T-helper 1 cell treated with Interleukin-12 subunit alpha and Interleukin-12 subunit beta and Interleukin-4 antibody, amounts not matched to agents 30 μg/mL and 1 μg/mL, for 36 hours (primary cell): ENCODE measurements at regions not wholly inside any gene's neighbourhood (a gene's known extent, or its start where the extent isn't known, plus 50 kb on each side); places are given as distances from the start of the nearest gene placed in this dataset.
"Not testable (repeated sequence)": the region's sequence is repeated elsewhere in the genome, so short reads cannot be mapped to it uniquely, and the experiment has no call there.

ENCODE experiments used
- H3K27ac Mint-ChIP-seq: one replicate; pipeline ENCODE4 v1.8.0; 2021; ENCODE audit warnings: mild to moderate bottlenecking, mixed read lengths
- H3K27me3 Mint-ChIP-seq: one replicate; pipeline ENCODE4 v1.8.0; 2021; ENCODE audit warnings: low read depth, mixed read lengths
- H3K36me3 Mint-ChIP-seq: one replicate; pipeline ENCODE4 v1.8.0; 2021; ENCODE audit warnings: low read depth, mixed read lengths
- H3K4me1 Mint-ChIP-seq: one replicate; pipeline ENCODE4 v1.8.0; 2021; ENCODE audit warnings: low read depth, mixed read lengths
- H3K4me3 Mint-ChIP-seq: one replicate; pipeline ENCODE4 v1.8.0; 2021; ENCODE audit warnings: mild to moderate bottlenecking, moderate library complexity, mixed read lengths
- H3K9me3 Mint-ChIP-seq: one replicate; pipeline ENCODE4 v1.8.0; 2021; ENCODE audit warnings: mixed read lengths

- no peaks in the 10 kb centered on the region for H3K4me1 Mint-ChIP-seq
- no peaks in the 10 kb centered on the region for H3K36me3 Mint-ChIP-seq
- no peak overlapping the region for H3K4me3 Mint-ChIP-seq
- no peaks in the 10 kb centered on the region for H3K9me3 Mint-ChIP-seq
- no peaks in the 10 kb centered on the region for H3K27me3 Mint-ChIP-seq
- H3K27ac Mint-ChIP-seq, result no peak overlapping the region
Observed at GRCh38 chrX:138908577-138908976, 197.1 kb upstream of the FGF13 start.

GRCh38 chrX:138897621-138898492, 186.3 kb upstream of the FGF13 start:
- Mint-ChIP-seq H3K27me3 (no peaks in the 10 kb centered on the region), H3K4me3 (no peak overlapping the region), H3K9me3 (no peaks in the 10 kb centered on the region), H3K27ac (no peak overlapping the region), H3K36me3 (no peaks in the 10 kb centered on the region), H3K4me1 (no peaks in the 10 kb centered on the region)

DNA sequence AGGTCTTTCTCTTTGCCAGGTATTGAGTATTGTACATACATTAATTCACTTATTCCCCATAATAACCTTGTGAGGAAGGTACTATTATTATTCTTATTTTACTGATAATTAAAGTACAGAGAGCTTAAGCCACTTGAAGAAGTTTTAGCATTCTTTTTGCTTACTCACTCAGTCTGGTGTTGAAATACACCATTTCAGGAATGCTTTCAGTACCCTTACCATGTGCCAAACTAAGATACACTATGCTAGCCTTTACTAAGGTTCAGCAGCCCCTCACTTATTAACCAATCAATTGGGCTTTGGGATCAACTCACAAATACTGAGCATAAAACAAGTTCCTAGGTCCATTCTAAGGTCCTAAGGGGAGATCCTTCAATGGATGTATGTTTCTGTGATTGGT, 179.0 kb upstream of the FGF13 start:
- Mint-ChIP-seq H3K4me3 (no peak overlapping the region), H3K36me3 (no peaks in the 10 kb centered on the region), H3K27me3 (no peaks in the 10 kb centered on the region), H3K4me1 (no peaks in the 10 kb centered on the region), H3K27ac (no peak overlapping the region), H3K9me3 (no peaks in the 10 kb centered on the region)

DNA sequence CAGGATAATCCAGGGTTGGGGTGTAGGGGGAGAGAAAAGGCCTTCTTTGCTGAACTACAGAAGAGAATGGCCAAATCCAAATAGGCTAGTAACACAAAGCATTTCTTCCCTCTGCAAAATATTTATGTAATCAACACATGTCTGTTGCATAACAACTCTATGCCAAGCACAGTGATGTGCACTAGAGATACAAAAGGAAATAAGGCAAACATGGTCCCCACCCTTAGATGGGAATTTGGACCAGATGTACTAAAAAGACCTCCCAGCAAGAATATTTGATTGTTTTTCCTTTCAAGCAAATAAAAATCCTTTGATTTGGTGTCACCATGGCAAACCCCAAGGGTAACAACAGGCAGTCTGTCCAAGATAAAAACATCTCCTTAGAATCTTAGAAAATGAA, 177.6 kb upstream of the FGF13 start:
- Mint-ChIP-seq H3K4me3 (no peak overlapping the region), H3K9me3 (no peaks in the 10 kb centered on the region), H3K36me3 (no peaks in the 10 kb centered on the region), H3K27ac (no peak overlapping the region), H3K4me1 (no peaks in the 10 kb centered on the region), H3K27me3 (no peaks in the 10 kb centered on the region)

GRCh38 chrX:138886769-138887168, 175.3 kb upstream of the FGF13 start:
- Mint-ChIP-seq H3K4me3 (no peak overlapping the region), H3K36me3 (no peaks in the 10 kb centered on the region), H3K27ac (no peak overlapping the region), H3K27me3 (no peaks in the 10 kb centered on the region), H3K4me1 (no peaks in the 10 kb centered on the region), H3K9me3 (no peaks in the 10 kb centered on the region)

DNA sequence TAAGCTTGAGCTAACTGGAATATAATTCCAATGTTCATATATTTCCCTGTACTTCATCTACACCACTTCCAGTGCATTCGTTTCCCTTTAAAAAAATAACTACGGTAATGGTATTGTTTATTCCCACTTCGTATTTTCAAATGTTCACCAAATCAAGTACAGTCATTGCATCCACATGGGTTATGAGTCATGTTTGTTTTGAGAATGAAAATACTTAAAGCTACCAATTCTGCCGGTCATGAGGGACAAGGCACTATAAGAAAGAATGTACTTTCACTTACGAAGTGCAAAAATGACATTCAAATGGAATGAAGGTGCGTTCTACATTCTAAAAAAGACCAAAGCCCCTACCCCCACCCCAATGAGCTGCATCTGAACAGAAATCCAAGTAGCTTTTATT, 174.4 kb upstream of the FGF13 start:
- Mint-ChIP-seq H3K9me3 (no peaks in the 10 kb centered on the region), H3K4me1 (no peaks in the 10 kb centered on the region), H3K27me3 (no peaks in the 10 kb centered on the region), H3K27ac (no peak overlapping the region), H3K4me3 (no peak overlapping the region), H3K36me3 (no peaks in the 10 kb centered on the region)

DNA sequence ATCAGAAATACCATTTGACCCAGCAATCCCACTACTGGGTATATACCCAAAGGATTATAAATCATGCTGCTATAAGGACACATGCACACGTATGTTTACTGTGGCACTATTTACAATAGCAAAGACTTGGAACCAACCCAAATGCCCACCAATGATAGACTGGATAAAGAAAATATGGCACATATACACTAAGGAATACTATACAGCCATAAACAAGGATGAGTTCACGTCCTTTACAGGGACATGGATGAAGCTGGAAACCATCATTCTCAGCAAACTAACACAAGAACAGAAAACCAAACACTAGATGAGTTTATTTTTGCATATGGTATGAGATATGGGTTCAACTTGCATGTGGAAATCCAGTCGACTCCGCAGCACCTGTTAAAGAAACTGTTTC, 168.8 kb upstream of the FGF13 start:
- not testable (repeated sequence) for H3K36me3 Mint-ChIP-seq, H3K4me1 Mint-ChIP-seq

DNA sequence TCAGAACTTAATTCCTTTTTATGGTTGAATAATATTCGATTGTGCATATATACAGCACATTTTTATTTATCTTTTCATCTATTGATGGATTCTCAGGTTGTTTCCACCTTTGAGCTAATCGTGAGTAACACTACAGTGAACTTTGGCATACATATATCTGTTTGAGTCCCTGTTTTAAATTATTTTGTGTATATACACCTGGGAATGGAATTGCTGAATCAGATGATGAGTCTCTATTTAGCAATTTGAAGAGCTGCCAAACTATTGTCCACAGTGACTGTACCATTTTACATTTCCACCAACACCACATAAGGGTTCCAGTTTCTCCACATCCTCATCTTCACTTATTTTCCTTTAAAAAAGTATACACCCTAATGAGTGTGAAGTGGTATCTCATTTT, 166.2 kb upstream of the FGF13 start:
- H3K27ac Mint-ChIP-seq, result no peak overlapping the region
- peaks cover 4% of the 10 kb centered on the region for H3K9me3 Mint-ChIP-seq
- no peak overlapping the region for H3K4me3 Mint-ChIP-seq
- no peaks in the 10 kb centered on the region for H3K36me3 Mint-ChIP-seq
- no peaks in the 10 kb centered on the region for H3K27me3 Mint-ChIP-seq
- no peaks in the 10 kb centered on the region for H3K4me1 Mint-ChIP-seq

More for the DNA sequence above, 168.8 kb upstream of the FGF13 start:
- not testable (repeated sequence) for H3K27me3 Mint-ChIP-seq, H3K27ac Mint-ChIP-seq, H3K9me3 Mint-ChIP-seq, H3K4me3 Mint-ChIP-seq

DNA sequence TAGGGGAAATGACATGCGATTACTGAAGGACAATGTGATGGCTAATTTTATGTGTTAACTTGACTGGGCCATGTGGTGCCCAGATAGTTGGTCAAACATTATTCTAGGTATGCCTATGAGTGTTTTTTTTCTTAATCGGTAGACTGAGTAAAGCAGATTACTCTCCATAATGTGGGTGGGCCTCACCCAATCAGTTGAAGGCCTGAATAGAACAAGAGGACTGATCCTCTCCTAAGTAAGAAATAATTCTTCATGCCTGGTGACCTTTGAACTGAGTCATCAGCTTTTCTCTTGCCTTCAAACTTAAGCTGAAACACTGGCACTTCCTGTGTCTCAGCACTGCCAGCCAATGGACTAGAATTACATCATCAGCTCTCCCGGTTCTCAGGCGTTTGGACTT, 164.0 kb upstream of the FGF13 start:
- no peak overlapping the region for H3K27ac Mint-ChIP-seq
- H3K9me3 Mint-ChIP-seq, result peaks cover 4% of the 10 kb centered on the region
- no peaks in the 10 kb centered on the region for H3K27me3 Mint-ChIP-seq
- H3K36me3 Mint-ChIP-seq, result no peaks in the 10 kb centered on the region
- no peaks in the 10 kb centered on the region for H3K4me1 Mint-ChIP-seq
- H3K4me3 Mint-ChIP-seq, result no peak overlapping the region

DNA sequence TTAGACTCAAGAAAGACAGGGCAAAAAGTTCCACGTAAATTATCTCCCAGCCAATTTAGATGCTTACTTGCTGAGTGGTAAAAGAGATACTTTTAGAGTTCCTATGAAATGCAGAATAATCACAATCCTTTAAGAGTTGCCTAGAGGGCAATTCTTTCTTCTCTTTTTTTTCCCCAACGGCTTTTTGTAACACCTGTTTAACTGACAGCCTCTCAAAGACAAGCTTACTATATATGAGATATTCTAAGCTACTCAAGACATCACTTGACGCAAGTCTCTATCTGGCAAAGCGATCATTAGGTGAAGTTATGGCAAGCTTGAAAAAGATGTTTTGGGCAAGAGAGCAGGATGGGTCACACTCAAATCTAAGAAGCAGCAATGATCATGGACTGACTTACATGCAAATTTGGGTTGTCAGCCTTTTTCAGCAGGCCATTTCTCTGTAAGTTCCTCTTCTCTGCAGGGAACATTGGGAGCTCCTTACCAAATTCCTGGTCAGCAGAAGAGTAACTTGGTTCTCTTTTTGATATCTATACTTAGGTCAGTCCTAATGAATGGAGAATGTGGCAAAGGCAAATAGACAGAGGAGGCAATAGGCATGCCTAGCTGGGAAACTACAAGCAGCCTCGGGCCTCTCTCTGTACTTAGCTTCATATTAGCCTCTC, 162.9 kb upstream of the FGF13 start:
- H3K4me1 Mint-ChIP-seq, result no peaks in the 10 kb centered on the region

GRCh38 chrX:138873640-138874039, 162.1 kb upstream of the FGF13 start:
- not testable (repeated sequence) for H3K9me3 Mint-ChIP-seq, H3K4me3 Mint-ChIP-seq, H3K4me1 Mint-ChIP-seq, H3K27ac Mint-ChIP-seq, H3K36me3 Mint-ChIP-seq, H3K27me3 Mint-ChIP-seq

More for the DNA sequence above, 162.9 kb upstream of the FGF13 start:
- Mint-ChIP-seq H3K36me3 (no peaks in the 10 kb centered on the region), H3K27ac (no peak overlapping the region), H3K4me3 (no peak overlapping the region), H3K27me3 (no peaks in the 10 kb centered on the region), H3K9me3 (peaks cover 4% of the 10 kb centered on the region)

DNA sequence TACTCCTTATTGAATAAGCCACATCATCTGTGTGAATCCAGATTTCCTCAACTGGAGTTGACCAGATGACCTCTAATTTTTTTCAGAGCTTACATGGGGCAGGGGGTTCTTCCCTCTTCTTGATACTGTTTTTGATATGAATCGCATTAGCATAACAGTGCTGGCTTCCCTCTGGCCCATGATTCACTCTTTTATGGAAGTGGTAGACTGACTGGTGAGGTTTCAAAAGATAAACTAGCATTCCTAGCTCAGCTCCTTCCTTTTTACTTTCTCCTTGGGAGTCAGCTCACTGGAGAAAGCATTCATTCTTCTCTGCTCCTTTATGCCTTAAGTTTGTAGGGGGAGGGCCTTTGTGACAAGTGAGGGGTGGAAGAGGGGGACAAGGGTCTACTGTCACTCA, 161.0 kb upstream of the FGF13 start:
- H3K4me1 Mint-ChIP-seq, result no peaks in the 10 kb centered on the region

DNA sequence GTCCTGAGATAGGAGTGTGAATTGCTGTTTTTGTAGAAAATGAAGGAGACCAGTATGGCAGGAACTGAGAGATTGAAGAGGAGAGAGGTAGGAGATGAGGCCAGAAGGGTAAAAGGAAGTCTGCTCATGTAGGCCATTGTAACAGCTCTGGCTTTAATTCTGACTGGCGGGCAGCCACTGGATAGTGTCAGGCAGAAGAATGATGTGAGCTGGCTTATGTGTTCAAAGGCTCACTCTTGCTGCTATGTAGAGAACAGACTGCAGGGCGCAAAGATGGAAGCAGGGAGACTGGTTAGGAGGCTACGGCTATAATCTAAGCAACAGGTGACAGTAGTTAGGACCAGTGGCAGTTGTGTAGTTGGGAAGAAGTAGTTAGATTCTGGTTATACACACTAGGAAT, 160.2 kb upstream of the FGF13 start:
- no peaks in the 10 kb centered on the region for H3K36me3 Mint-ChIP-seq
- no peaks in the 10 kb centered on the region for H3K4me1 Mint-ChIP-seq
- H3K27ac Mint-ChIP-seq, result no peak overlapping the region
- H3K4me3 Mint-ChIP-seq, result no peak overlapping the region
- no peaks in the 10 kb centered on the region for H3K27me3 Mint-ChIP-seq
- H3K9me3 Mint-ChIP-seq, result peaks cover 4% of the 10 kb centered on the region

More for the DNA sequence above, 161.0 kb upstream of the FGF13 start:
- H3K27ac Mint-ChIP-seq, result no peak overlapping the region
- H3K27me3 Mint-ChIP-seq, result no peaks in the 10 kb centered on the region
- H3K4me3 Mint-ChIP-seq, result no peak overlapping the region
- peaks cover 4% of the 10 kb centered on the region for H3K9me3 Mint-ChIP-seq
- no peaks in the 10 kb centered on the region for H3K36me3 Mint-ChIP-seq

DNA sequence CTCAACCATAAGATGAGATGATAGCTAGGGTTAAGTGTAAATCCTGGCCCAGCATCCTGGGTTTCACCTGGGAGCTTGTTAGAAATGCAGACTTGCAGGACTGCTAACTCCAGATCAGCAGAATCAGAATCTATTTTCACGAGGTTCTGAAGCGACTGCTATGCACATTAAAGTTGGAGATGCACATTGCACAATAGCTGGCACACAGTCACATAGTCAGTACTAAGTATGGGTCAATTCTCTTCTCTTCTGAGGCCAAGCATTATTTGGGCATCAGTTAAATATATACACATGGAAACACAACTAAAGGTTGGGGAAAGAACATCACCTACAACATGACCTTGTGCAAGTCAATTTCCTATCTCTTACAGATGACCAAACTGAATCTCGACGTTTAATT, 155.1 kb upstream of the FGF13 start:
- H3K27ac Mint-ChIP-seq, result no peak overlapping the region
- no peaks in the 10 kb centered on the region for H3K4me1 Mint-ChIP-seq
- H3K9me3 Mint-ChIP-seq, result no peaks in the 10 kb centered on the region
- H3K27me3 Mint-ChIP-seq, result no peaks in the 10 kb centered on the region
- H3K4me3 Mint-ChIP-seq, result no peak overlapping the region
- no peaks in the 10 kb centered on the region for H3K36me3 Mint-ChIP-seq

GRCh38 chrX:138865093-138865649, 153.7 kb upstream of the FGF13 start:
- Mint-ChIP-seq H3K4me3 (no peak overlapping the region), H3K36me3 (no peaks in the 10 kb centered on the region), H3K27me3 (no peaks in the 10 kb centered on the region), H3K9me3 (no peaks in the 10 kb centered on the region), H3K27ac (no peak overlapping the region), H3K4me1 (no peaks in the 10 kb centered on the region)
